H9 (cell line): ENCODE measurements at regions not wholly inside any gene's neighbourhood (a gene's known extent, or its start where the extent isn't known, plus 50 kb on each side); places are given as distances from the start of the nearest gene placed in this dataset.

Experiments
- DNase-seq: peaks from one replicate; pipeline ENCODE4 v3.0.0-alpha.2; 2017
- H2AFZ ChIP-seq: one replicate; pipeline ENCODE4 v1.6.1; 2013; ENCODE audit warnings: mild to moderate bottlenecking, low read length, control low read depth, moderate library complexity
- H2AK5ac ChIP-seq: 2 replicates; pipeline ENCODE4 v1.6.1; 2013; ENCODE audit warnings: low read length, control low read depth, mixed read lengths; ENCODE audit not compliant: insufficient read length
- H2BK120ac ChIP-seq: one replicate; pipeline ENCODE4 v1.6.1; 2013; ENCODE audit warnings: low read depth, mild to moderate bottlenecking, low read length, control low read depth, inconsistent platforms; ENCODE audit not compliant: poor library complexity, severe bottlenecking
- H2BK12ac ChIP-seq: 2 replicates; pipeline ENCODE4 v1.6.1; 2013; ENCODE audit warnings: low read length, control low read depth, mixed read lengths, low read depth; ENCODE audit not compliant: insufficient read length
- H2BK15ac ChIP-seq: 2 replicates; pipeline ENCODE4 v1.6.1; 2013; ENCODE audit warnings: low read depth, low read length, control low read depth
- H2BK20ac ChIP-seq: one replicate; pipeline ENCODE4 v1.6.1; 2013; ENCODE audit warnings: low read depth, mild to moderate bottlenecking, low read length, control low read depth, inconsistent platforms; ENCODE audit not compliant: poor library complexity, severe bottlenecking
- H2BK5ac ChIP-seq: 2 replicates; pipeline ENCODE4 v1.6.1; 2013; ENCODE audit warnings: low read length, control low read depth, mixed read lengths; ENCODE audit not compliant: insufficient read length
- H3K14ac ChIP-seq: 2 replicates; pipeline ENCODE4 v1.6.1; 2013; ENCODE audit warnings: low read length, control low read depth; ENCODE audit not compliant: insufficient read depth
- H3K18ac ChIP-seq: 2 replicates; pipeline ENCODE4 v1.6.1; 2013; ENCODE audit warnings: low read depth, mild to moderate bottlenecking, mixed read lengths, low read length, control low read depth; ENCODE audit not compliant: insufficient read length
- H3K23ac ChIP-seq: 2 replicates; pipeline ENCODE4 v1.6.1; 2013; ENCODE audit warnings: low read length, control low read depth, mixed read lengths, low read depth; ENCODE audit not compliant: insufficient read length
- H3K23me2 ChIP-seq: 2 replicates; pipeline ENCODE4 v1.6.1; 2013; ENCODE audit warnings: low read depth, mild to moderate bottlenecking, mixed read lengths, low read length, control low read depth; ENCODE audit not compliant: insufficient read length, poor library complexity, severe bottlenecking
- H3K27ac ChIP-seq: 2 replicates; pipeline ENCODE4 v1.5.1; 2013; ENCODE audit warnings: low read length, control low read depth, mixed read lengths, low read depth; ENCODE audit not compliant: insufficient read length
- H3K27me3 ChIP-seq: 2 replicates; pipeline ENCODE4 v1.6.1; 2013; ENCODE audit warnings: low read length, control low read depth, inconsistent platforms; ENCODE audit not compliant: insufficient read depth
- H3K4ac ChIP-seq: 2 replicates; pipeline ENCODE4 v1.6.1; 2013; ENCODE audit warnings: low read depth, mild to moderate bottlenecking, control low read depth, inconsistent platforms, low read length, moderate library complexity
- H3K4me1 ChIP-seq: 2 replicates; pipeline ENCODE4 v1.6.1; 2013; ENCODE audit warnings: low read length, control low read depth, inconsistent platforms; ENCODE audit not compliant: insufficient read depth
- H3K4me2 ChIP-seq: 2 replicates; pipeline ENCODE4 v1.6.1; 2013; ENCODE audit warnings: low read length, control low read depth, mixed read lengths; ENCODE audit not compliant: insufficient read length, insufficient read depth
- H3K56ac ChIP-seq: 2 replicates; pipeline ENCODE4 v1.6.1; 2013; ENCODE audit warnings: low read depth, mild to moderate bottlenecking, mixed read lengths, low read length, control low read depth; ENCODE audit not compliant: insufficient read length
- H3K79me1 ChIP-seq: 2 replicates; pipeline ENCODE4 v1.6.1; 2013; ENCODE audit warnings: low read depth, mild to moderate bottlenecking, moderate library complexity, low read length, control low read depth, inconsistent platforms; ENCODE audit not compliant: insufficient read depth, poor library complexity, severe bottlenecking
- H3K79me2 ChIP-seq: 2 replicates; pipeline ENCODE4 v1.6.1; 2013; ENCODE audit warnings: low read length, control low read depth, inconsistent platforms; ENCODE audit not compliant: insufficient read depth
- H3K9ac ChIP-seq: 2 replicates; pipeline ENCODE4 v1.6.1; 2013; ENCODE audit warnings: low read length, control low read depth, mixed read lengths; ENCODE audit not compliant: insufficient read length; ENCODE audit errors: extremely low read depth
- H3K9me3 ChIP-seq: one replicate; pipeline ENCODE4 v1.6.1; 2013; ENCODE audit warnings: low read depth, low read length, inconsistent platforms; ENCODE audit not compliant: control insufficient read depth
- H3T11ph ChIP-seq: one replicate; pipeline ENCODE4 v1.6.1; 2013; ENCODE audit warnings: mild to moderate bottlenecking, low read length, control low read depth, inconsistent platforms
- H4K20me1 ChIP-seq: one replicate; pipeline ENCODE4 v1.6.1; 2013; ENCODE audit not compliant: control insufficient read depth, insufficient read length, insufficient read depth
- H4K5ac ChIP-seq: 2 replicates; pipeline ENCODE4 v1.6.1; 2013; ENCODE audit warnings: low read depth, mild to moderate bottlenecking, mixed read lengths, low read length, control low read depth; ENCODE audit not compliant: insufficient read length
- H4K8ac ChIP-seq: replicated peaks from 2 replicates; pipeline ENCODE4 v1.6.1; 2013; ENCODE audit warnings: low read length, control low read depth, mixed read lengths, low read depth; ENCODE audit not compliant: insufficient read length
- H4K91ac ChIP-seq: 2 replicates; pipeline ENCODE4 v1.6.1; 2013; ENCODE audit warnings: low read depth, mild to moderate bottlenecking, moderate library complexity, mixed read lengths, low read length, control low read depth; ENCODE audit not compliant: insufficient read length
- H3K27ac Mint-ChIP-seq, 3 experiments: 2 replicates in 2 of 3; 3 replicates in 1 of 3; pipeline ENCODE4 v1.8.0; 2020 to 2021; ENCODE audit warnings: mixed read lengths in 3 of 3, mild to moderate bottlenecking in 1 of 3, moderate library complexity in 1 of 3
- H3K27me3 Mint-ChIP-seq: 2 replicates; pipeline ENCODE4 v1.8.0; 2021; ENCODE audit warnings: low read depth, mild to moderate bottlenecking, moderate library complexity, mixed read lengths
- H3K36me3 Mint-ChIP-seq, 3 experiments: 2 replicates in 2 of 3; 3 replicates in 1 of 3; pipeline ENCODE4 v1.8.0; 2020 to 2021; ENCODE audit warnings: low read depth in 3 of 3, mixed read lengths in 3 of 3; ENCODE audit not compliant: insufficient read depth in 1 of 3
- H3K4me1 Mint-ChIP-seq, 2 experiments: 2 replicates each; pipeline ENCODE4 v1.8.0; 2020; ENCODE audit warnings: mixed read lengths in 2 of 2
- H3K4me3 Mint-ChIP-seq, 2 experiments: 2 replicates in 1 of 2; 3 replicates in 1 of 2; pipeline ENCODE4 v1.8.0; 2020 to 2021; ENCODE audit warnings: mild to moderate bottlenecking in 2 of 2, mixed read lengths in 2 of 2, moderate library complexity in 1 of 2
- H3K9me3 Mint-ChIP-seq, 2 experiments: 2 replicates in 1 of 2; 3 replicates in 1 of 2; pipeline ENCODE4 v1.8.0; 2020; ENCODE audit warnings: mild to moderate bottlenecking in 2 of 2, mixed read lengths in 2 of 2, moderate library complexity in 1 of 2
- WGBS: extraction: QIAGEN DNeasy Blood & Tissue Kit; methylation state at CpG from one replicate; pipeline ENCODE4 v1.1.7; 2013; ENCODE audit warnings: missing lambda C conversion rate, low lambda C conversion rate, mixed read lengths; ENCODE audit not compliant: insufficient read length; ENCODE audit errors: extremely low coverage; 5-methylcytosine and 5-hydroxymethylcytosine counted together
- TF ChIP-seq, protein P1 (sequence below): fragments of 200-600 bp; sonication (generic); conservative IDR thresholded peaks from 3 replicates; pipeline ENCODE4 v1.8.0; 2021; ENCODE audit warnings: antibody characterized with exemption, mild to moderate bottlenecking

DNA sequence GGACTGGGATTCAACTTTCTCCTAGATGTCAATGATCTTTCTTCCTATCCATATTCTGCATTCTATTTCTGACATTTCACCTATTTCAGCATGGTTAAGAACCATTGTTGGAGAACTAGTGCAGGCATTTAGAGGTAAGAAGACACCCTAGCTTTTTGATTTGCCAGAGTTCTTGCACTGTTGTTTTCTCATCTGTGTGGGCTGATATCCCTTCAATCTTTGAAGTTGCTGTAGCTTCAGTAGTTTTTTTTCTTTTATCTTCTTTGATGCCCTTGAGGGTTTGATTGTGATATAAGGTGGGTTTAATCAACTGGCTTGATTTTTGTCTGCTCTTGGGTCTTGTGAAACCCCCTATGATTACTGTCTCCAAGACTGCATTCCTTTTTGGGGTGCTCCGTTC is 502.1 kb downstream of the ETS1 start:
- no peak overlapping the region for H3K18ac ChIP-seq
- no peaks in the 10 kb centered on the region for H3K4me1 Mint-ChIP-seq
- no peak overlapping the region for H3K56ac ChIP-seq
- no peak overlapping the region for H4K91ac ChIP-seq
- H3K23ac ChIP-seq: no peak overlapping the region
- H3K79me1 ChIP-seq: no peaks in the 10 kb centered on the region
- no peak overlapping the region for H3K27ac Mint-ChIP-seq
- TF ChIP-seq, protein P1, sequence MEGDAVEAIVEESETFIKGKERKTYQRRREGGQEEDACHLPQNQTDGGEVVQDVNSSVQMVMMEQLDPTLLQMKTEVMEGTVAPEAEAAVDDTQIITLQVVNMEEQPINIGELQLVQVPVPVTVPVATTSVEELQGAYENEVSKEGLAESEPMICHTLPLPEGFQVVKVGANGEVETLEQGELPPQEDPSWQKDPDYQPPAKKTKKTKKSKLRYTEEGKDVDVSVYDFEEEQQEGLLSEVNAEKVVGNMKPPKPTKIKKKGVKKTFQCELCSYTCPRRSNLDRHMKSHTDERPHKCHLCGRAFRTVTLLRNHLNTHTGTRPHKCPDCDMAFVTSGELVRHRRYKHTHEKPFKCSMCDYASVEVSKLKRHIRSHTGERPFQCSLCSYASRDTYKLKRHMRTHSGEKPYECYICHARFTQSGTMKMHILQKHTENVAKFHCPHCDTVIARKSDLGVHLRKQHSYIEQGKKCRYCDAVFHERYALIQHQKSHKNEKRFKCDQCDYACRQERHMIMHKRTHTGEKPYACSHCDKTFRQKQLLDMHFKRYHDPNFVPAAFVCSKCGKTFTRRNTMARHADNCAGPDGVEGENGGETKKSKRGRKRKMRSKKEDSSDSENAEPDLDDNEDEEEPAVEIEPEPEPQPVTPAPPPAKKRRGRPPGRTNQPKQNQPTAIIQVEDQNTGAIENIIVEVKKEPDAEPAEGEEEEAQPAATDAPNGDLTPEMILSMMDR: no peak
- H2AK5ac ChIP-seq: no peak overlapping the region
- H3T11ph ChIP-seq: no peak overlapping the region
- H2BK12ac ChIP-seq: no peak overlapping the region
- no peak overlapping the region for H2AFZ ChIP-seq
- no peak overlapping the region for H4K8ac ChIP-seq
- H3K14ac ChIP-seq: no peak overlapping the region
- H3K4me1 ChIP-seq: no peaks in the 10 kb centered on the region
- H3K4me2 ChIP-seq: no peak overlapping the region
- no peak overlapping the region for H3K27ac ChIP-seq
- no peak overlapping the region for H2BK120ac ChIP-seq
- H4K20me1 ChIP-seq: no peaks in the 10 kb centered on the region
- no peaks in the 10 kb centered on the region for H3K79me2 ChIP-seq
- no peak overlapping the region for H4K5ac ChIP-seq
- no peaks in the 10 kb centered on the region for H3K27me3 Mint-ChIP-seq
- H2BK15ac ChIP-seq: no peak overlapping the region
- H3K36me3 Mint-ChIP-seq: peaks cover 2 to 8% (median 6%) of the 10 kb centered on the region in 3 experiments; a peak in 5 of 7 replicates
- peaks cover 8% of the 10 kb centered on the region for H3K9me3 ChIP-seq
- H3K23me2 ChIP-seq: no peaks in the 10 kb centered on the region
- no peaks in the 10 kb centered on the region for H3K27me3 ChIP-seq
- WGBS: no CpG with 5 or more reads among the region's 1 CpG
- H3K9me3 Mint-ChIP-seq: peaks cover 11% of the 10 kb centered on the region in 2 experiments
- H2BK20ac ChIP-seq: no peak overlapping the region
- H3K4me3 Mint-ChIP-seq: no peak overlapping the region
- H2BK5ac ChIP-seq: no peak overlapping the region
- no peak for DNase-seq
- H3K9ac ChIP-seq: no peak overlapping the region
- no peak overlapping the region for H3K4ac ChIP-seq
